GM19328 (cell line): ENCODE measurements at regions not wholly inside any gene's neighbourhood (a gene's known extent, or its start where the extent isn't known, plus 50 kb on each side); places are given as distances from the start of the nearest gene placed in this dataset.
"Not testable (repeated sequence)": the region's sequence is repeated elsewhere in the genome, so short reads cannot be mapped to it uniquely, and the experiment has no call there.

Experiments
- ATAC-seq: cut with Tn5 transposase; IDR thresholded peaks from one replicate; pipeline ENCODE4 v1.9.1; 2021; ENCODE audit warnings: mild to moderate bottlenecking, moderate library complexity; ENCODE audit not compliant: unreplicated experiment

DNA sequence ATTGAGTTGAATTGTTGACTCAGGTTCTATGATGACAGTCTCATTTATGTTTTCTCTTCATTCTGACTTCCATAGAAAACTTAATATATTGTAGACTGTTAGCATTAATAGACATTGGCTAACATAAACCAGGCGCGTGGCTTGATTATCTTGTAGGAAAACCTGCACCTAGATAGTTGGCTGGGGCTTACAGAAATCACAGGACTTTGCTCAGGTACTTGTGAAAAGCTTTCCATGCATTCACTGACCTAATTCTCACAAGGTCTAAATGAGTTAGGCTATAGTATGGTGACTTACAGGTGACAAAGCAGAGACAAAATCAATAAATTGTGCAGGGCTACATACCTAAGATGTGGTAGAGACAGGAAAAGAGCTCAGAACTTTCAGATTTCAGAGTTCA lies 212.8 kb downstream of the GPAT3 start:
- ATAC-seq, result no peak

DNA sequence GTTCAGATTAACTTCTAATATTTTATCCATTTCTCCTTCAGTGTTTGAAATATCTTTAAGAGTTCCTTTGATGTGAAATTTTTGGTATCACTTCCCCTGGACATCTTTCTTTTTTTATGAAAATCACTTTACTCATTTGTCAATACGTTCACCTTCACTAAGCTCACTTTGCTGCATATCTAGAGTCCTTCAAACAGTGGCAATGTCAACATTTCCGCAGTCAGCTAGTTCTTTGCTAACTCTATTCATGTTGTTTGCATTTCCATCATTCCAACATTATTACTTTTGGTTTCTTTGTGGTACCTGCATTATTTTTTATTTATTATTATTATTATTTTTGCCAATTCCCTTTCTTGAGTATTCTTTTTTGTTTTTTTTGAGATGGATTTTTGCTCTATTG lies 203.0 kb downstream of the GPAT3 start:
- no peak for ATAC-seq

DNA sequence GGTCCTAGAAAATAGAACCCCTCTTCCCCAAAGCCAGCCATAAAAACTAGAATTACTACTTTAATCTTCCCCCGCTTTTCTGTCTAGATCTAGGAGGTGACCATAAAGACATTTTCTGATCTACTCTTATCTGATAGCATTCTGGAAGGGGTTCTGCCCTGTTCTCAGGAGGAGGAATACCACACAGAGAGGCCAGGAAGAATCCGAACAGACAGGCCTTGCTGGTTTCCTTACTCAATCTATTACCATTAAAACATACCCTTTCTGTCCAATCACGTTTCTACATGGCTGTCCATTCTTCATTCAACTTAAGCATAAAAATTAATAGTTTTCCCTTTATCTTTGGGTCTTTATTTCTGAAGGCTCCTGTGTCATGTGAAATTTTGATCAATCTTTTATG lies 198.7 kb downstream of the GPAT3 start:
- no peak for ATAC-seq

DNA sequence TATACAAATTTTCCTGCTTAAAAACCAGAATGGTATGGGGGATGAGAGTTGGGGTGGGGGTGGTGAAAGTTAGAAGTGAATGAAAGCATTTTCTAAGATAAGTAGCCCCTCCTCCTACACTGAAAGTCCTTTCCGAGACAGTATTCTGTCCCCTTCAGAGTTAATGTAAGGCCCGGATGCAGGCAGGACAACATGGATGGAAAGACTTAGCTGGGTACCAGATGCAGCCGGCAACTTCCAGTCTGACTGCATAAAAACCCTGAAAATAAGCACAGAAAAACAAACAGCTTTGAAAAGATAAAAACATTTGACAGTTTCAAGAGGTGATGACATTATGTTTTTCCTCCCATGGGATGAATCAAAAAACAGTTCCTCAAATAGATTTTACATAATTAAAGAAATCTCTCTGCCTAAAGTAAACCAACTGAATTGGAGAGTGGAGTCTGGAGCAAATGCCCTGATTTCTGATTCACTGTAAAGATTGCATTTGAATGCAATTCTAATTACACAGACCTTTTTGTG lies 196.3 kb downstream of the GPAT3 start:
- no peak for ATAC-seq

DNA sequence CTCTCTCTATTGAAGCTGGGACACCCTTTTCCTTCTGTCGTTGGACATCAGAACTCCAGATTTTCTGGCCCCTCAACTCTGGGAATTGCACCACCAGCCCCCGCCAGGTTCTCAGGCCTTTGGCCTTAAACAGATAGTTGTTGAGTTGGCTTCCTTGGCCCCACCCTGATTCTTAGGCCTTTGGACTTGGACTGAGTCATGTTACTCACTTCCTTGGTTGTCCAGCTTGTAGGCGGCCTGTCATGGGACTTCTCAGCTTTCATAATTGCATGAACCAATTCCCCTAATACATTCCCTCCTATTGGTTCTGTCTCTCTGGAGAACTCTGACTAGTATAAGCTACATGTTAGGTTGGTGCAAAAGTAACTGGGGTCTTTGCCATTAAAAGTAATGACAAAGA lies 195.7 kb downstream of the GPAT3 start:
- ATAC-seq, result no peak

DNA sequence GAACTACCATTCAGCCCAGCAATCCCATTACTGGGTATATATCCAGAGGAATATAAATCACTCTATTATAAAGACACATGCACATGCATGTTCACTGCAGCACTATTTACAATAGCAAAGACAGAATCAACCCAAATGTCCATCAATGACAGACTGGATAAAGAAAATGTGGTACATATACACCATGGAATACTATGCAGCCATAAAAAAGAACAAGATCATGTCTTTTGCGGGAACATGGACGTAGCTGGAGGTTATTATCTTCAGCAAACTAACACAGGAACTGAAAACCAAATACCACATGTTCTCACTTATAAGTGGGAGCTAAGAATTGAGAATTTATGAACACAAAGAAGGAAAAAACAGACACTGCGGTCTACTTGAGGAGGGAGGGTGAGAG lies 195.1 kb downstream of the GPAT3 start:
- not testable (repeated sequence) for ATAC-seq

DNA sequence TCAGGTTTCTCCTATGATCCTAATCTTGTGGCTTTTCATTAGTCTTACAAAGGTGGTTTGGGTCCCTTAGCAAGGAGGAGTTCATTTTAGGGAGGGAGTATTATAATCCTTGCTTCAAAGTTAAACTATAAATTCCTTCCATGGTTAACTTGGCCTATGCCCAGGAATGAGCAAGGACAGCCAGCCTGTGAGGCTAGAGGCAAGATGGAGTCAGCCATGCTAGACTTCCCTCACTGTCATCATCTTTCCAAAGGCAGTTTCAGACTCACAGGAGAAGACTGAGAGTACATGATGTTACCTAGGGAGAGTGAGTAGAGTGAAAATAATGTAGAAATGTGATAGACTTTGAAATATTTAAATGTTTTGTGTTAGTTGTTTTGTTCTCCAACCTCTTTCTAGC lies 192.3 kb downstream of the GPAT3 start:
- ATAC-seq, result no peak

DNA sequence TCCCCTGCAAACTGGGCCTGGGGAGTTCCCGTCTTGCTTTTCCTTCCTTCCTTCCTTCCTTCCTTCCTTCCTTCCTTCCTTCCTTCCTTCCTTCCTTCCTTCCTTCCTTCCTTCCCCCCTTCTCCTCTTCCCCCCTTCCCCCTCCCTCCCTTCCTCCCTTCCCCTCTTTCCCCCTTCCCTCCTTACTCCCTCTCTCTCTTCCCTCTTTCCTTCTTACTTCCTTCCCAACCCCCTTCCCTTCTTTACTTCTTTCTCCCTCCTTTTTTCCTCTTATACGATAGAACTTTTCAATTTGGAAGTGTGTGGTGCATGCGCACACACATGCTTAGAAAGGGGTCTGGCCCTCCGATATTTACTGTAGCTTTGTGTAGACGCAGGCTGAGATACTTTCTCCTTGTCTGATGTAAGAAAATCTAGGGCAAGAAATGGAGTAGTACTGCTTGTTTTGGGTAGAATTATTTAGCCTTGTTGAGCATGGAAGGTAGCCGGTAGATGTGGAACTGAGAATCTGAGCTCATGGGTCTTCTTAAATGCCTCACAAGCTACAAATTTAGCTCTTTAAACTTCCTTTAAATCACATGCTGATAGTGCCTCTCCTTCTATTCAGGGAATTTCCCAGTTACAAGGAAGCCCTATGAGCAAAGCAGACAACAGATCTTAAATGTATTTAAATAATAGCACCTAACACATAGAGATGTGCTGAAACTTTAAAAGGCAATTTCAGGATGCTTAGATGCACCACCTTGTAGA lies 189.6 kb downstream of the GPAT3 start:
- no peak for ATAC-seq

DNA sequence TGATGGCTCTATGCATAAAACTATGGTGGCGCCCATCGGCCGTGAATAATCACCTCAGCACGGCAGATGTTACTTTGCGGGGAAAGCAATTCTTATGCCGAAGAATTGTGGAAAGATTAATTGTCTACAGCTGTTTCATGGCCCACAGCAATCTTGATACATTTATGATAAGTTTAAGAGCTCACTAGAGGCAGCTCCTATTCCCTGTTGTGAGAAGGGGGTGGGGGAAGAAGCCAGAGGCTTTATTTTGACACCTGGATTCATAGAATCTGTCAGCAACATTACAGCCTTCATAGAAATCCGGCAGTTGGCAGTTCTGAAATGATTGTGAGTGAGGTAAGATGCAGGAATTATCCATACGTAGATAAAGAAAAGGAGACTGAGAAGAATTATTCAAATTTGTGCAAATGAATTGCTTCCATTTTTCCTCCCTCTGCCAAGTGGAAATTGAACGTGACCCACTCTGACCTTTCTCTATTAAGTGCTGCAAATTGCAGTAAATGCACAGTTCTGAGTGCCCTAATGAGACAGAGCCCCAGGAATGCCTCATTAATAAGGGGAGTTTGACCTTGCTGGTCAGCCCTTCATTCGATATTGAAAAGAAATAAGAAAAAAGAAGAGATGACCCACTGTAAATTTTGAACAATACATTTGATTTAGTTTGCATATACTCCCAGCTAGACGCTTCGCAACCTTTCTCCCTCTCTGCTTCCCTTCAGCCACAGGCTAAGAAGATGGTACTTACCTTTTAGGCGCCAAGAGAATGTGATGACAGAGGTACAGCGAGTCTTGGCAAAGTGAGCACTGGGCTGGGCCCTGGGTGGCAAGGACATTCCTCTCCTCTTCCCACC lies 188.8 kb downstream of the GPAT3 start:
- ATAC-seq, result no peak

DNA sequence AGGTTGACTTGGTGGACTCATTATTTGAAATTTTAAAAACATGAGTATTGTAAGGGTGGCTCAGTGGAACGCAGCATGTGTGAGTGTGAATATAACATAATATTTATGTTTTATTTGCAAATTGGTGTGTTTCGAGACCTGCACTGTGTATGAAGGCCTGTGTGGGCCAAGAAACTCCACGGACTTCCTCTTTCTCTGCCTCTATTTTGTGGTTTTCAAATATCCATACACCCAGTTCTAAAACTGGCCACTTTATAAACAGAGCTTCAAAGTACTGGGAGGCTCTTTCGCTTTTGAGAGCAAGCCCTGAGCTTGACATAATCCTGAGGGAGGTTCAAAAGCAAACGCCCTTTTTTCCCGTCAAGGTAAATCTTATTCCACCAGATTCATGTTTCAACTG lies 187.7 kb downstream of the GPAT3 start:
- ATAC-seq, result no peak

DNA sequence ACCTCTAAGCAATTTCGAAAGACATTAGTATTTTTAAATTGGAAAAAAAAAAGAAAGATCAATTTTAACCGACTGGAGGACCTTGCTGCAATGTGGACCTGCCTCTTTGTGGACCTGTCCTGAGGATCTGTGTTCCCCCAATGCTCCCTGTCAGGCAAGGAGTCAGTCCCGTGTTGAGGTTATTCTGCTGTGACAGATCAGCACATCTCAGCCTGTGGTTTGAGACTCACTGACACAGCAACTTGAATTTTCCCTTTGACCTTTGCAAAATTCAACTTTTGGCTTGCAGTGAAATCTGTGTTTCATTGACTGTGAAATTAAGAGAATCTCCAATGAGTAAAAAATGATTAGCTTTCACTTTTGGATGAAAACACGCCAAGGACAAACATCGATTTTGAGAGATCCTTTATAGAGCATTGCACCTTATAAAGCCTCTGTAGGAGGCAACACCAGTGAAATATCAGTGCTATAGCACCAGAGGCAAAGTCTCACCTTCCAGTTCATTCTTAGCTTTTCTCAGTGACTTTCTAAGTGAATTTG lies 186.9 kb downstream of the GPAT3 start:
- no peak for ATAC-seq

DNA sequence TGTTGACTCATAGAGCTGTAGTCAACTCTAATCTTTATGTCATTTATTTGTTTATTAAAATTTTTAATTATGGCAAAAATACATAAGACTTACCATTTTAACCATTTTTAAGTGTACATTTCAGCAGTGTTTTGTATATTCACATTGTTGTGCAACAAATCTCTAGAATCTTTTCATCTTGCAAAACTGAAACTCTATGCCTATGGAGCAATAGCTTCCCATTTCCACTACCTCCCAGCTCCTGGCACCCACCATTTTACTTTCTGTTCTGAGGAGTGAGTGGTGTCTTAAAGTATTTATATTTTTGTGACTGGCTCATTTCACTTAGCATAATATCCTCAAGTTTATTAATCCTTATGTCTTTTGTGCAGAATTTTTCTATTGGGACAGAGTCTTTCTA lies 181.0 kb downstream of the GPAT3 start:
- ATAC-seq, result no peak

DNA sequence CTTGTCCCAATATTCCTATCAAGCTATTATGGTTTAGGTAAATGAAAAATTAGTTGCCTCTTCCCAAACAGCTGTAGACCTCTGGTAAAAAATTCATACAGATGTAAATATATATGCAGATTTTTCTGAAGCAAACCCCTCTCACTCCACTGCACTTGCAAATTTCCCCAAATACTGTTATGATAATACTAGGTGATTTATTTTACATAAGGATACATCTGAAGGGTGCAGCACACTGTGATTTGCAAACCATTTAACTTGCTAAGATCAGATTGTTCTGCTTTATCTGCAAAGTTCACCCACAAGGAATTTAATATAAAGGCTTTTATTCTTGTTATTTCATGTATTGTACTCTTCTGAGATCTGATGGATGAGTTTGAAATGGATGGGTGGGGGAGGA lies 177.0 kb downstream of the GPAT3 start:
- no peak for ATAC-seq

DNA sequence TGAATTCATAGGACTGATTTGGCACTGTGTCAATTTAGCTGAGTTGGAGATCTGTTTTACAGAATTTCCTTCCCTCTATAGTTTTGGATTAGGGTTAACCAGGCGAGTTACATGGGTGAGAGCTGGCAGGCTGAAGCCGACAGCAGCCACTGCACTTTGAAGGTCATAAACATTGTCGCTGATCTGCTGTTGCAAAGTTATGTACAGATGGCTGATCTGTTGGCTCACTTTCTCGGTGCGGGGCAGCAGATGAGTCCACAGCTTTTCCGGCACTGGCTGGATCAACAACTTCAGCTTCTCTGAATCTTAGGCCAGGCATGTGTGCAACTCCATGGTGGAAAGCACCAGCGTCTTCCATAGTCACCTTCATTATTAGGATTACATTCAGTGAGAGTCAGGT lies 173.7 kb downstream of the GPAT3 start:
- ATAC-seq, result no peak

DNA sequence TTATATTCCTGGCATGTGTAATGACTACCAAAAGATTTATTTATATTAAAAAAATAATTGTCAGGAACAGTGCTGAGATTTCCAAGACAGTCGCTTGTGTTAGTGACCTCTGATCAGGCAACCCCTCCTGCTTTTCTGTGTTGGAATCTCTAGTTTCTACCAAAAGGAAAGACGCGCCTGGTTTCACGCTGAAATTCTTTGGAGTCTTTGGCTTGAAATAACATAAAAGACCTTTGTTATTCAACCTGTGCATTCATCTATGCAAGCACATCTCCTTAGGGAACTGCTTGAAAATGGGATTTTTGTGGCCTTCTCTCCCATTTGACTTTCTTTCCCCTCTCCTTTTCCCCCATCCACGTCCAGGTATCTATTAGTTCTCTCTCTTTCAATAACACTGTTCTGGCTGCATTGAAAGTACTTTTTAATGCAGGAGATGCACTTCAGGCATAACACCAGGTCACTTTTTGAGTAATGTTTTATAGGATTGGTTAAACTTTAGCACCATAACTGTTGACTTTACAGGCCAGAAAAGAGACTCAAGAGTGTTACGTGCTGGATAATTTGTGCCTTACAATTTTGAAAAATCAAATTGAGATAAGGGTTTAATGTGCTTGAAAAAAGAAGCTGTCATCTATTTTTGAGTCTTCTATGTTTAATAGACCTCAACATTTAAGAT lies 172.7 kb downstream of the GPAT3 start:
- ATAC-seq, result no peak

DNA sequence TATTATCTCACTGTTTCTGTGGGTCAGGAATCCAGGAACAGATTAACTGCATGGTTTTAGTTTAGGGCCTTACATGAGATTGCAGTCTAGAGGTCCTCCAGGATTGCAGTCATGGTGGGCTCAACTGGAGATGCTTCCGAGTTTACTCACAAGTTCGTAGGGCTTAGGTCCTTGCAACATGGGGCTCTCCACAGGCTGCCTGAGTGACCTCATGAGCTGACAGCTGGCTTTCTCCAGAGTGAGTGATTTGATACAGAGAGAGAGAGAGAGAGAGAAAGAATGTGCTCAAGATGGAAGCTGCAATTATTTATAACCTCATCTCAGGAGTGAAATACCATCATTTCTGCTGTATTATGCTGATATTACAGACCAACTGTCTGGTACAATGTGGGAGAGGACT lies 168.9 kb downstream of the GPAT3 start:
- ATAC-seq, result no peak

DNA sequence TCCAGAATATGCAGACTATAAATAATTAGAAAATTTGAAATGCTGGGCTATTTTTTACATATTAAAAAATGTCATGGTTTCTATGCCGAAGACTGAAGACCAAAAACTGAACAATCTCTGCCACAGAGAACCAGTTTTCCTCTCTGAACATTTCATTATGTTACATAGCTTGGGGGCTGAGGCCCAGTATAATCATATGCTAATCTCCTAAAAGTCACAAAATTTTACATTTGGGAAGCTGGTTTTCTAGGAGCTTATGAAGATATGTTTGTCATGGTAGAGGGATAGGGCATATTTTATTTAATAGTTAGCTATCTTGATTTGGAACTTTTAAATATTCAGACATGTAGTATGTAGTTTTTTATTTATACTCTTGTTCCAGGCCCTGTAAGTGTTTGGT lies 167.8 kb downstream of the GPAT3 start:
- no peak for ATAC-seq

DNA sequence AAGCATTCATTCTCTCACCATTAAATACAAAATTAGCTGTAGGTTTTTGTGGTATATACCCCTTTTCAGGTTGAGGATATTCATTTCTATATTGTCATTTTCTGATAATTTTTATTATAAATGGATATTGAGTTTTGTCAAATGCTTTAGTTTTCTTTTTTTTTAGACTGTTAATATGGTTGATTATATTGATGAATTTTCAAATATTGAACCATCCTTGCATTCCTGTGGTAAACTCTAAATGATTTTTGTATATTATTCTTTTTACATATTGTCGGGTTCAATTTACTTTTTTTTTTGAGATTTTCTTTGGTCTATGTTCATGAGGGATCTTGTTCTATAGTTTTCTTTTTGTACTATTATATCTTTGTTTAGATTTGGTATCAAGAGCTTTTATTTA lies 165.1 kb downstream of the GPAT3 start:
- ATAC-seq, result no peak

DNA sequence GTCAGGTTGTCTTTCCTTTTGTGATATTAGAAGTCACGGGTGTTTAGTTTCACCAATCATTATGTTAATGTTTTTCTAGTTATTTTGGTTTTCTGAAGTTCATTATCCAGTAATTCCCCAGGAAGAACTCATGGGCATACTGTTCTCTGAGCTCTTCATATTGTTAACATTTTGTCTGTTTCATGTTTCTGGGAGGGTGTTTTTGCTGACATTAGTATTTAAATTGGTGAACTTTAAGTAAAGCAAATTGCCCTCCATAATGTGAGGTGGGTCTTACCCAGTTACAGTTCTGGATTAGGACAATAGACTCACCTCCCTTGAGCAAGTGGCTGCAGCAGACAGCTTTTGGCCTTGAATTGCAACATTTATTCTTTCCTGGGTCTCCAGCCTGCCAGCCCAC lies 163.4 kb downstream of the GPAT3 start:
- no peak for ATAC-seq

DNA sequence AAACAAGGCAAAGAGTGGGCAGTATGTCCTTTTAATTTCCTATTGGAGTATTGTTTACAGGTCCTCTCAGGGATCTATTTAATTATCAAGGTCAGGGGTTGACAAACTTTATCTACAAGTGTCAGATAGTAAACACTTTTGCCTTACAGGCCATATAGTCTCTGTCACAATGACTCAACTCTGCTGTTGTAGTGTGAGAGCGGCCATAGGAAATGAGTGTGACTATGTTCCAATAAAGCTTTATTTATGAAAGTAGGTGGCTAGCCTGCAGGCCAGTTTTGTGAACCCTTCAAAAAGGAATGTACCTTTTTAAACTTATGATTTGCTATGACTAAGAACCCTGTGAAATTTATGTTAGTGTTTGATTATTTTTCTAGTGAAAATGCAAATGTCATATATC lies 156.1 kb downstream of the GPAT3 start:
- ATAC-seq, result no peak

DNA sequence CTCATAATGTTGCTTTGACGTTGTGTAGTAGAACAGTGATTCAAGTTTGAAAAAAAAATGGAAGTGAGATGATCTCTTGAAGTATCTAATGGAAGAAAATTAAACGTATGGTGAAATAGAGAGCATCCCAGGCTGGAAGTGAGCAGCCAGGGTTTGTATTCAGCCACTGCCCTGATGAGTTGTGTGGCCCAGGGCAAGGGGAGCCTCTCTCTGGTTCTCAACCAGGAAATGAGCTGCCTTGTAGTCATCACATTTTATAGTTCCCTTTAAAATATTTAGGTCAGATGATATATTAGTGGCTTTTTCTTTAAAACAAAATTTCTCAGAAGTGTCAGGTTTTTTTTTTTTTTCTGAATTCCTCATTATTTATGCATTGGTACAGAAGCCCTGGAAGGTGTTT lies 150.3 kb downstream of the GPAT3 start:
- no peak for ATAC-seq
